ENCODE measurements at regions not wholly inside any gene's neighbourhood (a gene's known extent, or its start where the extent isn't known, plus 50 kb on each side); places are given as distances from the start of the nearest gene placed in this dataset.

DNA sequence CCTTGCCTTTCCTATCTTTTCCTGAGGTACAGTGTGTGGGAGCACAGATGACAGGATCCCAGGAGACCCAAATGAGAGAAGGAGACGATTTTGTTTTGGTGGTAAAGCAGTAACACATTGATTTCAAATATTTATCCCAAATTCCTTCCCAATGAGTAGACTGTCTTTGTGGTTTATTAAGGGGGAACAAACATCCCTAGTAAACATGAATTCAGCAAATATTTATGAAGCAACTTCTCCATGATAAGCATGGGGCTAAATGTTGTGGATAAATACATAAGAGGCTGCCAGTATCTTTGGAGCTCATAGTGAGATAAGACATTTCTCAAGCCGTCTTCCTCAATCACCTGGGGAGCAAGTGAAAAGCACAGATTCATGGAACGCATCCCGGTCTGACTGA lies 460.8 kb upstream of the CFAP20DC start:
- H3K36me3 ChIP-seq (replicated peaks; ENCODE audit: insufficient read depth, low read length) = no peaks in the 10 kb centered on the region
- H3K9me2 ChIP-seq (replicated peaks; ENCODE audit: insufficient read depth, low read length) = no peaks in the 10 kb centered on the region
- no peak overlapping the region for H2AFZ ChIP-seq (ENCODE audit: low read length)
- no peaks in the 10 kb centered on the region for H3K4me1 ChIP-seq (ENCODE audit: low read length)
- DNase-seq = no peak
- no peak overlapping the region for H3K9ac ChIP-seq (ENCODE audit: low read length)
- no peaks in the 10 kb centered on the region for H3F3A ChIP-seq (ENCODE audit: insufficient read depth, low read length)
- no peak overlapping the region for H3K4me2 ChIP-seq (ENCODE audit: low read depth, low read length)
- TF ChIP-seq EZH2 (optimal IDR thresholded peaks at IDR 0.05; ENCODE audit: low read depth, low read length) (no peak), CTCF (IDR thresholded peaks at IDR 0.05; ENCODE audit: low read length) (no peak), EZH2phosphoT487 (IDR thresholded peaks at IDR 0.05; ENCODE audit: low read length) (no peak)
- H4K20me1 ChIP-seq (ENCODE audit: insufficient read depth, low read length) = no peaks in the 10 kb centered on the region
- H3K4me3 ChIP-seq (ENCODE audit: low read length) = no peak overlapping the region
- no peak overlapping the region for H3K27ac ChIP-seq (ENCODE audit: low read length)
- no peaks in the 10 kb centered on the region for H3K9me3 ChIP-seq (replicated peaks; ENCODE audit: insufficient read depth, low read length)
- H3K27me3 ChIP-seq (replicated peaks; ENCODE audit: insufficient read depth, low read length) = no peaks in the 10 kb centered on the region
- H3K79me2 ChIP-seq (ENCODE audit: low read length) = no peaks in the 10 kb centered on the region

DNA sequence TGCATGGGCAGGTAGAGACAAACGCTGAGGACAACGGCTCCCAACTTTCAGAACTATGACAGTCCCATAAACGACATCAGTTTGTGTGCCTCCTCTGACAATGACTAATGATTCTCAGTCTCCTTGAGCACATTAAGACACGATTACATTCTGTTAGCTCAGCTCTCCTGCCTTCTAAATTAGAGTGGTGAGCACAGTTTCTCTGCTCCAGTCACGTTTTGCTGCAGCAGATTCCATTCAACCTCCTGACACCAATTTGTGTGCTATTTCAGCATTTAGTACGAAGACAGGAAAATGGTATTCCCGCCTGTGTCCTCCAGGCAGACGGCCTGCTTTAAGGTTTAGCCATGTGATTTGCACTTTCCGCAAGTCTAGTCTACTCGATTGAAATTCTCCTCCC lies 458.4 kb upstream of the CFAP20DC start:
- Histone ChIP-seq H3K27me3 (replicated peaks; ENCODE audit: insufficient read depth, low read length) (no peaks in the 10 kb centered on the region), H4K20me1 (ENCODE audit: insufficient read depth, low read length) (no peaks in the 10 kb centered on the region), H3K4me3 (ENCODE audit: low read length) (no peak overlapping the region), H3F3A (ENCODE audit: insufficient read depth, low read length) (no peaks in the 10 kb centered on the region), H3K4me2 (ENCODE audit: low read depth, low read length) (no peak overlapping the region), H3K36me3 (replicated peaks; ENCODE audit: insufficient read depth, low read length) (no peaks in the 10 kb centered on the region), H3K9me2 (replicated peaks; ENCODE audit: insufficient read depth, low read length) (no peaks in the 10 kb centered on the region), H3K9ac (ENCODE audit: low read length) (no peak overlapping the region), H3K27ac (ENCODE audit: low read length) (no peak overlapping the region), H3K79me2 (ENCODE audit: low read length) (no peaks in the 10 kb centered on the region), H3K9me3 (replicated peaks; ENCODE audit: insufficient read depth, low read length) (no peaks in the 10 kb centered on the region), H3K4me1 (ENCODE audit: low read length) (no peaks in the 10 kb centered on the region), H2AFZ (ENCODE audit: low read length) (no peak overlapping the region)
- no peak for DNase-seq
- TF ChIP-seq CTCF (IDR thresholded peaks at IDR 0.05; ENCODE audit: low read length) = no peak
- TF ChIP-seq EZH2phosphoT487 (IDR thresholded peaks at IDR 0.05; ENCODE audit: low read length) = no peak
- no peak for TF ChIP-seq EZH2 (optimal IDR thresholded peaks at IDR 0.05; ENCODE audit: low read depth, low read length)

DNA sequence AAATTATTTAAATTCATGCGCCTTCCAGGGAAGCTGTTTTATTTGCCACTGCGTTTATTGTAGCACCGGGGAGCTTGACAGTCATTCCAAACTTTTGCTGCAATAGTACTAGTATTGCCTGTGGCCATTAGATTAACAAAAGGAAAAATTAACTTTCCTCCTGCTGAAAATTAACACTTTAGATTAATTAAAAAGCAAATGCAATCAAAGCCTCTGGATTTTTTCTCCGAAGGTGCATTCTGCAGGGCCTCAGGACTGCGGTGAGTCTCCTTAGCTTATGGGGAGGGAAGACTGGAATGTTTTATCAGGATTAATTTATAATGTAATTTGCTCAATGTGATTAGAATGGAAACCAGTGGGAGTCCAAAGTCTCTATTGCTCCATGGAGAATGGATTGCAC lies 456.4 kb upstream of the CFAP20DC start:
- H3K36me3 ChIP-seq (replicated peaks; ENCODE audit: insufficient read depth, low read length) = no peaks in the 10 kb centered on the region
- no peak overlapping the region for H3K4me3 ChIP-seq (ENCODE audit: low read length)
- H3K27me3 ChIP-seq (replicated peaks; ENCODE audit: insufficient read depth, low read length) = no peaks in the 10 kb centered on the region
- H3K9me3 ChIP-seq (replicated peaks; ENCODE audit: insufficient read depth, low read length) = no peaks in the 10 kb centered on the region
- H2AFZ ChIP-seq (ENCODE audit: low read length) = no peak overlapping the region
- no peak for DNase-seq
- no peaks in the 10 kb centered on the region for H3K4me1 ChIP-seq (ENCODE audit: low read length)
- H3K9me2 ChIP-seq (replicated peaks; ENCODE audit: insufficient read depth, low read length) = no peaks in the 10 kb centered on the region
- no peak overlapping the region for H3K9ac ChIP-seq (ENCODE audit: low read length)
- H3K4me2 ChIP-seq (ENCODE audit: low read depth, low read length) = no peak overlapping the region
- no peak overlapping the region for H3K27ac ChIP-seq (ENCODE audit: low read length)
- H3F3A ChIP-seq (ENCODE audit: insufficient read depth, low read length) = no peaks in the 10 kb centered on the region
- H4K20me1 ChIP-seq (ENCODE audit: insufficient read depth, low read length) = no peaks in the 10 kb centered on the region
- no peaks in the 10 kb centered on the region for H3K79me2 ChIP-seq (ENCODE audit: low read length)
- TF ChIP-seq EZH2 (optimal IDR thresholded peaks at IDR 0.05; ENCODE audit: low read depth, low read length) (no peak), EZH2phosphoT487 (IDR thresholded peaks at IDR 0.05; ENCODE audit: low read length) (no peak), CTCF (IDR thresholded peaks at IDR 0.05; ENCODE audit: low read length) (no peak)

Measured in MM.1S (cell line).